SK-N-SH (cell line): ENCODE measurements at regions not wholly inside any gene's neighbourhood (a gene's known extent, or its start where the extent isn't known, plus 50 kb on each side); places are given as distances from the start of the nearest gene placed in this dataset.

Source experiments
- CHD2 ChIP-seq: fragments of 150-350 bp; IDR thresholded peaks from 2 replicates; pipeline ENCODE4 v1.6.1; 2018; ENCODE audit warnings: low read length; ENCODE audit not compliant: partially characterized antibody
- ELF1 ChIP-seq: IDR thresholded peaks from 2 replicates; pipeline ENCODE4 v1.4.0; 2012
- EZH2phosphoT487 ChIP-seq: fragments of 200-600 bp; sonication (generic); IDR thresholded peaks from 2 replicates; pipeline ENCODE4 v1.6.1; 2017; ENCODE audit warnings: low read depth, mixed run types, mild to moderate bottlenecking, antibody characterized with exemption, moderate library complexity, borderline replicate concordance
- FOXJ3 ChIP-seq: sonication (generic); formaldehyde crosslinking; IDR thresholded peaks from 2 replicates; pipeline ENCODE4 v1.5.1; 2020; ENCODE audit warnings: mild to moderate bottlenecking, missing genetic modification reagents
- NRF1 ChIP-seq: IDR thresholded peaks from 2 replicates; pipeline ENCODE4 v1.6.1; 2012; ENCODE audit warnings: low read depth, mild to moderate bottlenecking, low read length
- RCOR1 ChIP-seq: fragments of 150-350 bp; IDR thresholded peaks from 2 replicates; pipeline ENCODE4 v1.6.1; 2017; ENCODE audit warnings: antibody characterized with exemption, low read length
- TF ChIP-seq, protein P1 (sequence below): IDR thresholded peaks from 2 replicates; pipeline ENCODE4 v1.4.0; 2012; ENCODE audit warnings: low read depth, borderline replicate concordance

DNA sequence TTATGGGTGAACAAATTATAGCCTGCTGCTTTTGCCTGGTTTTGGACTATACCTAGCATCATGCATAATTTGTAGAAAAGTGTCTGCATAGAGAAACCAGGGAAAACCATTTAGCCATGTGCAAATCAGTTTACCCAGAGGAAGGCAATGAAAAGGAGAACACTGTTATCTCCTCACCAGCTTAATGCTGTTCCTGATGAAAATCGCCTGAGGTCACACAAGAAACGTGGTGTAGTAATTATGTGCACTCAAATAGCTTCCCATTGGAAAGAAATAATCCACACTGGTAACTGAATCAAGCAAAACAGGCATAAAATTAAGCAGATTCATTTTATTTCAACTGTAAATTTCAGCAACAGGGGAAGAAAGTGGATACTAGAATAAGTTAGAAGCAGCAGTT is 51.7 kb upstream of the FAM240B start (continued):
- no peak for TF ChIP-seq NRF1
- no peak for TF ChIP-seq EZH2phosphoT487
- peak; percentile 76; the same call in 1 of the 2 replicates for TF ChIP-seq RCOR1
- TF ChIP-seq, protein P1, sequence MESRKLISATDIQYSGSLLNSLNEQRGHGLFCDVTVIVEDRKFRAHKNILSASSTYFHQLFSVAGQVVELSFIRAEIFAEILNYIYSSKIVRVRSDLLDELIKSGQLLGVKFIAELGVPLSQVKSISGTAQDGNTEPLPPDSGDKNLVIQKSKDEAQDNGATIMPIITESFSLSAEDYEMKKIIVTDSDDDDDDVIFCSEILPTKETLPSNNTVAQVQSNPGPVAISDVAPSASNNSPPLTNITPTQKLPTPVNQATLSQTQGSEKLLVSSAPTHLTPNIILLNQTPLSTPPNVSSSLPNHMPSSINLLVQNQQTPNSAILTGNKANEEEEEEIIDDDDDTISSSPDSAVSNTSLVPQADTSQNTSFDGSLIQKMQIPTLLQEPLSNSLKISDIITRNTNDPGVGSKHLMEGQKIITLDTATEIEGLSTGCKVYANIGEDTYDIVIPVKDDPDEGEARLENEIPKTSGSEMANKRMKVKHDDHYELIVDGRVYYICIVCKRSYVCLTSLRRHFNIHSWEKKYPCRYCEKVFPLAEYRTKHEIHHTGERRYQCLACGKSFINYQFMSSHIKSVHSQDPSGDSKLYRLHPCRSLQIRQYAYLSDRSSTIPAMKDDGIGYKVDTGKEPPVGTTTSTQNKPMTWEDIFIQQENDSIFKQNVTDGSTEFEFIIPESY, result no peak
- no peak for TF ChIP-seq ELF1
- TF ChIP-seq FOXJ3 (CRISPR knock-in tag), result peak; percentile 71
- TF ChIP-seq CHD2, result peak; percentile 53
